ENCODE measurements at regions not wholly inside any gene's neighbourhood (a gene's known extent, or its start where the extent isn't known, plus 50 kb on each side); places are given as distances from the start of the nearest gene placed in this dataset.

DNA sequence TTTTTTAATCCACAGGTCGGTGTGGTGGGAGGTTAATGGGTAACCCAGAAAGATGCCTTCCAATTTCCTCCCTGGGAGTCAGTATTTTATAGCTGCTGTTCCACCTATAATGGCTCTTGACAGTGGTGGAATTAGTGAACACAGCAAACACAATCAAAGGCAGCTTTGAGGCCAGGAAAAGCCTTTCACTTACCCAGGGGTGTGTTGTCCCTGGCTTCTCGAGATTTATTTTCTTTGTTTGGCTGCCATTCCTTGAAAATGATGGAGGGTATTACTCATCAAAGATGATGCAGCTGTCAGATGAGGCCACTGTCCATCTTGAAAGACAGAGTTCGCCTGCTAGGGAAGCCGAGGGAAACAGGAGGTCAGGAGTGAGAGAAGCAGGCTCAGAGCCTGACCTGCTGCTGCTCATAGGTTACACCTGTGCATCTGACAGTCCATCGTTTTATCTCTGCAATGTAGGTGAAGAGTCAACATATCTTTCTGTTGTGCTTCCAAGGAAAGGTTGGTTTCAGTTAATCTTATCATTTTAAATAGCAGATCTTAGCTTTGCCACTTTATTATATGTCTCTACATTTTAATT, 221.6 kb downstream of the XPNPEP1 start:
- no peaks in the 10 kb centered on the region for H3K79me2 ChIP-seq (replicated peaks; ENCODE audit: insufficient read depth)
- ATAC-seq (no peak), DNase-seq (ENCODE audit: low spot score) (no peak)
- H4K20me1 ChIP-seq (replicated peaks; ENCODE audit: insufficient read depth): no peaks in the 10 kb centered on the region
- no peak overlapping the region for H2AFZ ChIP-seq
- no peak for TF ChIP-seq EZH2phosphoT487 (IDR thresholded peaks at IDR 0.05; ENCODE audit: unreplicated experiment)
- no peak for TF ChIP-seq ZNF114 (CRISPR knock-in tag; IDR thresholded peaks at IDR 0.05)
- TF ChIP-seq, protein P1, sequence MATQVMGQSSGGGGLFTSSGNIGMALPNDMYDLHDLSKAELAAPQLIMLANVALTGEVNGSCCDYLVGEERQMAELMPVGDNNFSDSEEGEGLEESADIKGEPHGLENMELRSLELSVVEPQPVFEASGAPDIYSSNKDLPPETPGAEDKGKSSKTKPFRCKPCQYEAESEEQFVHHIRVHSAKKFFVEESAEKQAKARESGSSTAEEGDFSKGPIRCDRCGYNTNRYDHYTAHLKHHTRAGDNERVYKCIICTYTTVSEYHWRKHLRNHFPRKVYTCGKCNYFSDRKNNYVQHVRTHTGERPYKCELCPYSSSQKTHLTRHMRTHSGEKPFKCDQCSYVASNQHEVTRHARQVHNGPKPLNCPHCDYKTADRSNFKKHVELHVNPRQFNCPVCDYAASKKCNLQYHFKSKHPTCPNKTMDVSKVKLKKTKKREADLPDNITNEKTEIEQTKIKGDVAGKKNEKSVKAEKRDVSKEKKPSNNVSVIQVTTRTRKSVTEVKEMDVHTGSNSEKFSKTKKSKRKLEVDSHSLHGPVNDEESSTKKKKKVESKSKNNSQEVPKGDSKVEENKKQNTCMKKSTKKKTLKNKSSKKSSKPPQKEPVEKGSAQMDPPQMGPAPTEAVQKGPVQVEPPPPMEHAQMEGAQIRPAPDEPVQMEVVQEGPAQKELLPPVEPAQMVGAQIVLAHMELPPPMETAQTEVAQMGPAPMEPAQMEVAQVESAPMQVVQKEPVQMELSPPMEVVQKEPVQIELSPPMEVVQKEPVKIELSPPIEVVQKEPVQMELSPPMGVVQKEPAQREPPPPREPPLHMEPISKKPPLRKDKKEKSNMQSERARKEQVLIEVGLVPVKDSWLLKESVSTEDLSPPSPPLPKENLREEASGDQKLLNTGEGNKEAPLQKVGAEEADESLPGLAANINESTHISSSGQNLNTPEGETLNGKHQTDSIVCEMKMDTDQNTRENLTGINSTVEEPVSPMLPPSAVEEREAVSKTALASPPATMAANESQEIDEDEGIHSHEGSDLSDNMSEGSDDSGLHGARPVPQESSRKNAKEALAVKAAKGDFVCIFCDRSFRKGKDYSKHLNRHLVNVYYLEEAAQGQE (IDR thresholded peaks at IDR 0.05; ENCODE audit: unreplicated experiment): no peak
- no peak for TF ChIP-seq POLR2AphosphoS5 (IDR thresholded peaks at IDR 0.05; ENCODE audit: low read depth)
- TF ChIP-seq JUNB (IDR thresholded peaks at IDR 0.05; ENCODE audit: unreplicated experiment): no peak
- TF ChIP-seq, protein P2, sequence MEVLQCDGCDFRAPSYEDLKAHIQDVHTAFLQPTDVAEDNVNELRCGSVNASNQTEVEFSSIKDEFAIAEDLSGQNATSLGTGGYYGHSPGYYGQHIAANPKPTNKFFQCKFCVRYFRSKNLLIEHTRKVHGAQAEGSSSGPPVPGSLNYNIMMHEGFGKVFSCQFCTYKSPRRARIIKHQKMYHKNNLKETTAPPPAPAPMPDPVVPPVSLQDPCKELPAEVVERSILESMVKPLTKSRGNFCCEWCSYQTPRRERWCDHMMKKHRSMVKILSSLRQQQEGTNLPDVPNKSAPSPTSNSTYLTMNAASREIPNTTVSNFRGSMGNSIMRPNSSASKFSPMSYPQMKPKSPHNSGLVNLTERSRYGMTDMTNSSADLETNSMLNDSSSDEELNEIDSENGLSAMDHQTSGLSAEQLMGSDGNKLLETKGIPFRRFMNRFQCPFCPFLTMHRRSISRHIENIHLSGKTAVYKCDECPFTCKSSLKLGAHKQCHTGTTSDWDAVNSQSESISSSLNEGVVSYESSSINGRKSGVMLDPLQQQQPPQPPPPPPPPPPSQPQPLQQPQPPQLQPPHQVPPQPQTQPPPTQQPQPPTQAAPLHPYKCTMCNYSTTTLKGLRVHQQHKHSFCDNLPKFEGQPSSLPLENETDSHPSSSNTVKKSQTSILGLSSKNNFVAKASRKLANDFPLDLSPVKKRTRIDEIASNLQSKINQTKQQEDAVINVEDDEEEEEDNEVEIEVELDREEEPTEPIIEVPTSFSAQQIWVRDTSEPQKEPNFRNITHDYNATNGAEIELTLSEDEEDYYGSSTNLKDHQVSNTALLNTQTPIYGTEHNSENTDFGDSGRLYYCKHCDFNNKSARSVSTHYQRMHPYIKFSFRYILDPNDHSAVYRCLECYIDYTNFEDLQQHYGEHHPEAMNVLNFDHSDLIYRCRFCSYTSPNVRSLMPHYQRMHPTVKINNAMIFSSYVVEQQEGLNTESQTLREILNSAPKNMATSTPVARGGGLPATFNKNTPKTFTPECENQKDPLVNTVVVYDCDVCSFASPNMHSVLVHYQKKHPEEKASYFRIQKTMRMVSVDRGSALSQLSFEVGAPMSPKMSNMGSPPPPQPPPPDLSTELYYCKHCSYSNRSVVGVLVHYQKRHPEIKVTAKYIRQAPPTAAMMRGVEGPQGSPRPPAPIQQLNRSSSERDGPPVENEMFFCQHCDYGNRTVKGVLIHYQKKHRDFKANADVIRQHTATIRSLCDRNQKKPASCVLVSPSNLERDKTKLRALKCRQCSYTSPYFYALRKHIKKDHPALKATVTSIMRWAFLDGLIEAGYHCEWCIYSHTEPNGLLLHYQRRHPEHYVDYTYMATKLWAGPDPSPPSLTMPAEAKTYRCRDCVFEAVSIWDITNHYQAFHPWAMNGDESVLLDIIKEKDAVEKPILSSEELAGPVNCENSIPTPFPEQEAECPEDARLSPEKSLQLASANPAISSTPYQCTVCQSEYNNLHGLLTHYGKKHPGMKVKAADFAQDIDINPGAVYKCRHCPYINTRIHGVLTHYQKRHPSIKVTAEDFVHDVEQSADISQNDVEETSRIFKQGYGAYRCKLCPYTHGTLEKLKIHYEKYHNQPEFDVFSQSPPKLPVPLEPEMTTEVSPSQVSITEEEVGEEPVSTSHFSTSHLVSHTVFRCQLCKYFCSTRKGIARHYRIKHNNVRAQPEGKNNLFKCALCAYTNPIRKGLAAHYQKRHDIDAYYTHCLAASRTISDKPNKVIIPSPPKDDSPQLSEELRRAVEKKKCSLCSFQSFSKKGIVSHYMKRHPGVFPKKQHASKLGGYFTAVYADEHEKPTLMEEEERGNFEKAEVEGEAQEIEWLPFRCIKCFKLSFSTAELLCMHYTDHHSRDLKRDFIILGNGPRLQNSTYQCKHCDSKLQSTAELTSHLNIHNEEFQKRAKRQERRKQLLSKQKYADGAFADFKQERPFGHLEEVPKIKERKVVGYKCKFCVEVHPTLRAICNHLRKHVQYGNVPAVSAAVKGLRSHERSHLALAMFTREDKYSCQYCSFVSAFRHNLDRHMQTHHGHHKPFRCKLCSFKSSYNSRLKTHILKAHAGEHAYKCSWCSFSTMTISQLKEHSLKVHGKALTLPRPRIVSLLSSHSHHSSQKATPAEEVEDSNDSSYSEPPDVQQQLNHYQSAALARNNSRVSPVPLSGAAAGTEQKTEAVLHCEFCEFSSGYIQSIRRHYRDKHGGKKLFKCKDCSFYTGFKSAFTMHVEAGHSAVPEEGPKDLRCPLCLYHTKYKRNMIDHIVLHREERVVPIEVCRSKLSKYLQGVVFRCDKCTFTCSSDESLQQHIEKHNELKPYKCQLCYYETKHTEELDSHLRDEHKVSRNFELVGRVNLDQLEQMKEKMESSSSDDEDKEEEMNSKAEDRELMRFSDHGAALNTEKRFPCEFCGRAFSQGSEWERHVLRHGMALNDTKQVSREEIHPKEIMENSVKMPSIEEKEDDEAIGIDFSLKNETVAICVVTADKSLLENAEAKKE (CRISPR knock-in tag; IDR thresholded peaks at IDR 0.05): no peak
- no peak for TF ChIP-seq STAT1 (IDR thresholded peaks at IDR 0.05; ENCODE audit: unreplicated experiment)
- no peak for TF ChIP-seq NANOG (IDR thresholded peaks at IDR 0.05; ENCODE audit: borderline replicate concordance)
- TF ChIP-seq CREB1 (CRISPR knock-in tag; IDR thresholded peaks at IDR 0.05; ENCODE audit: low read depth): no peak
- no peak for TF ChIP-seq ZNF331 (CRISPR knock-in tag; IDR thresholded peaks at IDR 0.05; ENCODE audit: low read depth)
- TF ChIP-seq, protein P3, sequence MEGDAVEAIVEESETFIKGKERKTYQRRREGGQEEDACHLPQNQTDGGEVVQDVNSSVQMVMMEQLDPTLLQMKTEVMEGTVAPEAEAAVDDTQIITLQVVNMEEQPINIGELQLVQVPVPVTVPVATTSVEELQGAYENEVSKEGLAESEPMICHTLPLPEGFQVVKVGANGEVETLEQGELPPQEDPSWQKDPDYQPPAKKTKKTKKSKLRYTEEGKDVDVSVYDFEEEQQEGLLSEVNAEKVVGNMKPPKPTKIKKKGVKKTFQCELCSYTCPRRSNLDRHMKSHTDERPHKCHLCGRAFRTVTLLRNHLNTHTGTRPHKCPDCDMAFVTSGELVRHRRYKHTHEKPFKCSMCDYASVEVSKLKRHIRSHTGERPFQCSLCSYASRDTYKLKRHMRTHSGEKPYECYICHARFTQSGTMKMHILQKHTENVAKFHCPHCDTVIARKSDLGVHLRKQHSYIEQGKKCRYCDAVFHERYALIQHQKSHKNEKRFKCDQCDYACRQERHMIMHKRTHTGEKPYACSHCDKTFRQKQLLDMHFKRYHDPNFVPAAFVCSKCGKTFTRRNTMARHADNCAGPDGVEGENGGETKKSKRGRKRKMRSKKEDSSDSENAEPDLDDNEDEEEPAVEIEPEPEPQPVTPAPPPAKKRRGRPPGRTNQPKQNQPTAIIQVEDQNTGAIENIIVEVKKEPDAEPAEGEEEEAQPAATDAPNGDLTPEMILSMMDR (conservative IDR thresholded peaks at IDR 0.05; ENCODE audit: low read depth in 2 of 2): no peak
- TF ChIP-seq EZH2 (IDR thresholded peaks at IDR 0.05; ENCODE audit: low read depth, unreplicated experiment): no peak
- TF ChIP-seq, protein P4, sequence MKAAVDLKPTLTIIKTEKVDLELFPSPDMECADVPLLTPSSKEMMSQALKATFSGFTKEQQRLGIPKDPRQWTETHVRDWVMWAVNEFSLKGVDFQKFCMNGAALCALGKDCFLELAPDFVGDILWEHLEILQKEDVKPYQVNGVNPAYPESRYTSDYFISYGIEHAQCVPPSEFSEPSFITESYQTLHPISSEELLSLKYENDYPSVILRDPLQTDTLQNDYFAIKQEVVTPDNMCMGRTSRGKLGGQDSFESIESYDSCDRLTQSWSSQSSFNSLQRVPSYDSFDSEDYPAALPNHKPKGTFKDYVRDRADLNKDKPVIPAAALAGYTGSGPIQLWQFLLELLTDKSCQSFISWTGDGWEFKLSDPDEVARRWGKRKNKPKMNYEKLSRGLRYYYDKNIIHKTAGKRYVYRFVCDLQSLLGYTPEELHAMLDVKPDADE (IDR thresholded peaks at IDR 0.05): no peak
- Mint-ChIP-seq H3K4me1 (no peaks in the 10 kb centered on the region), H3K4me3 (no peak overlapping the region), H3K36me3 (ENCODE audit: low read depth) (no peaks in the 10 kb centered on the region; the same call in 2 of the 3 replicates), H3K27me3 (ENCODE audit: insufficient read depth, low read depth, poor library complexity) (peaks cover 6% of the 10 kb centered on the region), H3K27ac (no peak overlapping the region), H3K9me3 (peaks cover 12% of the 10 kb centered on the region; the same call in 2 of the 3 replicates)
- no peaks in the 10 kb centered on the region for H3F3A ChIP-seq (replicated peaks; ENCODE audit: low read depth)
- H3K9me2 ChIP-seq (ENCODE audit: insufficient read depth): 0 out of 2 replicates have a peak, but pooled peaks cover 3% of the 10 kb centered on the region
- H3K36me3 ChIP-seq (ENCODE audit: insufficient read depth): no peaks in the 10 kb centered on the region
- no peaks in the 10 kb centered on the region for H3K27me3 ChIP-seq (ENCODE audit: insufficient read depth)
- no peak overlapping the region for H3K27ac ChIP-seq (ENCODE audit: low read depth)
- H3K4me2 ChIP-seq: no peak overlapping the region
- no peak overlapping the region for H3K4me3 ChIP-seq
- no peaks in the 10 kb centered on the region for H3K4me1 ChIP-seq (ENCODE audit: insufficient read depth)

Data from GM23338 (cell line).